GM12891 (cell line): ENCODE measurements at regions not wholly inside any gene's neighbourhood (a gene's known extent, or its start where the extent isn't known, plus 50 kb on each side); places are given as distances from the start of the nearest gene placed in this dataset.

Experiments
- DNase-seq: peaks from one replicate; pipeline ENCODE4 v3.0.0; 2011; ENCODE audit warnings: low spot score; ENCODE audit not compliant: insufficient read length
- FAIRE-seq: peaks from 2 replicates; lab custom pipeline; 2011; peaks lifted over from hg19 to GRCh38; lab: Jason Lieb, UNC
- PAX5 ChIP-seq: IDR thresholded peaks from 2 replicates; pipeline ENCODE4 v1.6.1; 2011; ENCODE audit warnings: low read length, moderate library complexity, mild to moderate bottlenecking; ENCODE audit not compliant: insufficient read depth, severe bottlenecking
- POLR2A ChIP-seq: IDR thresholded peaks from 2 replicates; pipeline ENCODE4 v1.6.1; 2011; ENCODE audit warnings: low read depth, low read length, control low read depth
- POLR2AphosphoS5 ChIP-seq: IDR thresholded peaks from 2 replicates; pipeline ENCODE4 v1.6.1; 2011; ENCODE audit warnings: low read depth, low read length, control low read depth
- POU2F2 ChIP-seq: IDR thresholded peaks from 2 replicates; pipeline ENCODE4 v1.6.1; 2011; ENCODE audit warnings: low read depth, mild to moderate bottlenecking, control low read depth, low read length, moderate library complexity
- SPI1 ChIP-seq: IDR thresholded peaks from 2 replicates; pipeline ENCODE4 v1.6.1; 2011; ENCODE audit warnings: low read depth, low read length, control low read depth
- TAF1 ChIP-seq: IDR thresholded peaks from 2 replicates; pipeline ENCODE4 v1.6.1; 2011; ENCODE audit warnings: low read depth, low read length, control low read depth

- FAIRE-seq (no peak), DNase-seq (no peak)
- TF ChIP-seq POLR2AphosphoS5 (no peak), POLR2A (no peak), SPI1 (no peak), POU2F2 (no peak), TAF1 (no peak), PAX5 (no peak)
These were observed 164.0 kb downstream of the RDH14 start for GRCh38 chr2:18396329-18397010.

- TF ChIP-seq TAF1 (no peak), POU2F2 (no peak), POLR2A (no peak), PAX5 (no peak), POLR2AphosphoS5 (no peak), SPI1 (no peak)
- DNase-seq (no peak), FAIRE-seq (no peak)
These were observed 164.9 kb downstream of the RDH14 start for GRCh38 chr2:18395555-18395954.

- no peak for TF ChIP-seq TAF1
- TF ChIP-seq POLR2AphosphoS5: no peak
- no peak for TF ChIP-seq SPI1
- TF ChIP-seq POU2F2: no peak
- FAIRE-seq (peak; percentile 91), DNase-seq (peak; percentile 6)
These were observed 172.8 kb downstream of the RDH14 start for GRCh38 chr2:18387441-18388206.

GRCh38 chr2:18384242-18384641, 176.2 kb downstream of the RDH14 start:
- no peak for DNase-seq
- TF ChIP-seq PAX5 (no peak), POU2F2 (no peak), SPI1 (no peak), POLR2A (no peak), TAF1 (no peak), POLR2AphosphoS5 (no peak)
- no peak for FAIRE-seq

- FAIRE-seq: no peak
These were observed 179.1 kb downstream of the RDH14 start for GRCh38 chr2:18381386-18381785.

GRCh38 chr2:18380321-18380720, 180.1 kb downstream of the RDH14 start:
- FAIRE-seq (no peak), DNase-seq (no peak)
- TF ChIP-seq TAF1: no peak
- TF ChIP-seq SPI1: no peak
- TF ChIP-seq POLR2A: no peak
- TF ChIP-seq PAX5: no peak
- TF ChIP-seq POLR2AphosphoS5: no peak

More at GRCh38 chr2:18381386-18381785, 179.1 kb downstream of the RDH14 start:
- TF ChIP-seq TAF1 (no peak), SPI1 (no peak), POU2F2 (no peak), POLR2AphosphoS5 (no peak), PAX5 (no peak), POLR2A (no peak)
- DNase-seq: no peak

- TF ChIP-seq POLR2A (no peak), SPI1 (no peak), POLR2AphosphoS5 (no peak), PAX5 (no peak), POU2F2 (no peak), TAF1 (no peak)
- DNase-seq (no peak), FAIRE-seq (no peak)
These were observed 180.6 kb downstream of the RDH14 start for GRCh38 chr2:18379870-18380269.

GRCh38 chr2:18378020-18378653, 182.3 kb downstream of the RDH14 start:
- TF ChIP-seq POLR2AphosphoS5 (no peak), POLR2A (no peak), POU2F2 (no peak), PAX5 (no peak), TAF1 (no peak), SPI1 (no peak)
- peak; percentile 11 for DNase-seq
- peak; percentile 64 for FAIRE-seq

- DNase-seq (no peak), FAIRE-seq (no peak)
These were observed 183.5 kb downstream of the RDH14 start for GRCh38 chr2:18376936-18377335.

More at GRCh38 chr2:18376936-18377335, 183.5 kb downstream of the RDH14 start:
- TF ChIP-seq TAF1: no peak
- no peak for TF ChIP-seq POU2F2
- no peak for TF ChIP-seq POLR2AphosphoS5
- TF ChIP-seq PAX5: no peak
- no peak for TF ChIP-seq SPI1
- TF ChIP-seq POLR2A: no peak
